Islet of Langerhans (tissue), 1 donor: ENCODE measurements at regions not wholly inside any gene's neighbourhood (a gene's known extent, or its start where the extent isn't known, plus 50 kb on each side); places are given as distances from the start of the nearest gene placed in this dataset.
"Not testable (repeated sequence)": the region's sequence is repeated elsewhere in the genome, so short reads cannot be mapped to it uniquely, and the experiment has no call there.

Source experiments
- FAIRE-seq: peaks from one replicate; lab custom pipeline; 2011; peaks lifted over from hg19 to GRCh38; lab: Jason Lieb, UNC

GRCh38 chr2:193279361-193279760 lies 1084.6 kb upstream of the TMEFF2 start:
- no peak for FAIRE-seq

DNA sequence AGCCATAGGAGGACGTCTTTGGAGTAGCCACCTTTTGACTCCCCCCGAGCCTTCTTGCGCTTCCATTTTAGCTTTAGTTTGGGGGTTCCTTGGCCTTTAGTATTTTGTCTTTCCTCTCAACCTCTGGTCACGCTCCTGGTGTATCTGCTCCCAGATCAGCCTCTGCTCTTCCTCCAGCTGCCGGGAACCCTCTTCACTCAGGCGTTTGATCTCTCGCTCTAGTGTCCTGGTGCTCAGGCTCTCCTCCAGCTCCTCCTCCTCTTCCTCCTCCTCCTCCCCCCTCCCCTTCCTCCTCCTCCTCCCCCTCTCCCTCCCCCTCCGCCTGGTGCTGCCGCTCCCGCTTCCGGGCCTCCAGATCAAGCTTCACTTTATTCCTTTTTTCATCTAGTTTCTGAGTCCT lies 1082.3 kb upstream of the TMEFF2 start:
- no peak for FAIRE-seq

- FAIRE-seq = no peak
Observed at GRCh38 chr2:193276560-193276959, 1081.8 kb upstream of the TMEFF2 start.

- FAIRE-seq = no peak
Observed at GRCh38 chr2:193276069-193276468, 1081.3 kb upstream of the TMEFF2 start.

- FAIRE-seq = no peak
Observed at GRCh38 chr2:193272011-193272410, 1077.3 kb upstream of the TMEFF2 start.

GRCh38 chr2:193270816-193271215 lies 1076.1 kb upstream of the TMEFF2 start:
- FAIRE-seq = no peak

DNA sequence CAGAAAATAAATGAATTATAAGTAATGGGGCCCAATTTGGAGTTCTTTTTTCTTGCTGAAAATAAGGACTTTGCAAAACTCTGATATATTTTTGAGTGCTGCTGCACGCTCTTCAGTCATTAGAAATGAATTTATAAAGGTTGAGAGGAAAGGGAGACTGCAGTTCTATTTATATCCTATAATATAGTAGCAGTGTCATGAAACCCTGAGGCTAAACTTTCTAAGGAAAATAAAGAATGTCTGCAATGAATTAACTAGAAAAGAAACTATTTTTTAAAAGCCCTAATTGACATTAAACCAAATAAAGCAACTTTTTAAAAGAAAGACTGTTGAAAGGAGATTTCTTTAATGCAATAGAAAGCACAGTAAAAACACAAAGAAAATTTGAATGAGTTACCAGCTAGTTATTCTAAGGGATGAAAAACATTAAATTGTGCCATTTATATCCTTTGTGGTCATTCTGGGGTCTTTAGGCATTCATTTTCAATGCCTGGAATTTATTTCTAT lies 1072.8 kb upstream of the TMEFF2 start:
- no peak for FAIRE-seq

DNA sequence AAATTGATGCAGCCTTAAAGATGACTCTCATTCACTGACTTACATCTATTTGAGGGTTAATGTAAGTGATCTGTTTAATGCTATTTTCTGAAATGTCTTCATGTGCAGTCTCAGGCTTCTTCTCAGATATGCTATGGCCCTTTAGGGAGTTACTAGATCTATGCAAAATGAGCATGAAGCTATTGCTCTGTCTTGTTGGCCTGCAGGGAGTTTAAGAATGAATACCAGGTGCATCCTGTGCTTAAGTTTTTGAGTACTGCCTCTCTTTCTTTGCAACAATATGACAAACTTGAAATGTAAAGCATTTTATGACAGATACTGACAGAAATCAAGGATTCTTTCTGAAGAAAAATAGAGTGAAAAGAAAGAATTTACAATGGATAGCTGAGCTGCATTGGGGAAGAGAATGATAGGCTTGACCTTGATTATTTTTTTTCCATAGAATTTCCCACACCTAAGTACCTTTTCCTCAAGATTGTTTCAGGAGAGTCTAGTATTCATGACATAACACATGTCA lies 1058.3 kb upstream of the TMEFF2 start:
- no peak for FAIRE-seq

DNA sequence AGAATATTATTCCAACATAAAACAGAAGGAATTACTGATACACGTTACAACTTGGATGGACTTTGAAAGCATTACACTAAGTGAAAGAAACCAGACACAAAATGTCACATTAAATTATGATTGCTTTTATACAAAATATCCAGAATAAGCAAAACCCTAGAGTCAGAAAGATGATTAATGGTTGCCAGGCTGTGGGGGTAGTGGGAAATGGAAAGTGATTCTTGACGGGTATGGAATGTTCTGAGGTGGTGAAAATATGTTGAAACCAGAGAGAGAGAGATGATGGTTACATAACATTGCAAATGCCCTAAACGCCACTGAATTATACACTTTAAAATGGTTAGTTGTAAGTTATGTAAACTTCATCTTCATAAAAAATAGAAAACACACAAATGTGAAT lies 1057.2 kb upstream of the TMEFF2 start:
- FAIRE-seq = no peak

- no peak for FAIRE-seq
Observed at GRCh38 chr2:193250389-193250788, 1055.7 kb upstream of the TMEFF2 start.

GRCh38 chr2:193240752-193241151 lies 1046.0 kb upstream of the TMEFF2 start:
- no peak for FAIRE-seq

DNA sequence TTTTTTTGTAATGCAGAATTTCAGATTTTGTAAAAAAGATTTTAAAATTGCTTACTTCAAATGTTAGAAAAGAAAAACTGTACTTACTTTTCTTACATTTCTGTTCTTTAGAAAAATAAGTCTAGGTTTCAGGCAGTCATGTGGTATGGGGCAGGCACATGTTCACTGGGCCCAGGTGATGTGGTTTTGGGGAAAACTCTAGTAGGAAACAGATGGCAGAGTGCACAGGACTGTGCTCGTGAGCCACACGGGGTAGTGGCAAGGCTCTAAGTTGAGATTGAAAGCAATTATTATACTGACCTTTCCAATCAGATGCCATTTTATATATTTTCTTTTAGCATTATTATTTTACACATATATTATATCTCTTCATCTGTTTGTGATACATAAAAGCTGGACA lies 1036.9 kb upstream of the TMEFF2 start:
- no peak for FAIRE-seq

- FAIRE-seq = no peak
Observed at GRCh38 chr2:193228276-193228675, 1033.5 kb upstream of the TMEFF2 start.

- FAIRE-seq = no peak
Observed at GRCh38 chr2:193222454-193222853, 1027.7 kb upstream of the TMEFF2 start.

GRCh38 chr2:193219413-193219812 lies 1024.7 kb upstream of the TMEFF2 start:
- no peak for FAIRE-seq

DNA sequence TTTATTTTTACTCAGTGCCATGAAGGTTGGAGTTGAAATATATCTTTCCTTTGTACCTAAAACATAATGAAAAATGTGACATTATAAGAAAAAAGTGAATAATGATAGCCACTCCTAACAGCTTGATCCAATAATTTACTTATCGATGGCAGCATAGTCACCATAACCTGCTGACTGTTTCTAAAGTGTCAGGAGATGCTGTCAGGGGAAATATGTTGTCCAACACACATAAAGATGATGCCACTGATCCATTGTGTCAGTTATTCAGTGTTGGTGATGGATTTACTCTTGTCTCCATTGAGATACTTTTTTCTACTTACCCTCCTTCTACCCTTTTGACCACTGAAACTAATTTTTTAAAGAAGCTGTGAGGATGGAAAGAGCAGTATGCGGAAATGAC lies 1006.9 kb upstream of the TMEFF2 start:
- FAIRE-seq = no peak

GRCh38 chr2:193199322-193199721 lies 1004.6 kb upstream of the TMEFF2 start:
- no peak for FAIRE-seq

DNA sequence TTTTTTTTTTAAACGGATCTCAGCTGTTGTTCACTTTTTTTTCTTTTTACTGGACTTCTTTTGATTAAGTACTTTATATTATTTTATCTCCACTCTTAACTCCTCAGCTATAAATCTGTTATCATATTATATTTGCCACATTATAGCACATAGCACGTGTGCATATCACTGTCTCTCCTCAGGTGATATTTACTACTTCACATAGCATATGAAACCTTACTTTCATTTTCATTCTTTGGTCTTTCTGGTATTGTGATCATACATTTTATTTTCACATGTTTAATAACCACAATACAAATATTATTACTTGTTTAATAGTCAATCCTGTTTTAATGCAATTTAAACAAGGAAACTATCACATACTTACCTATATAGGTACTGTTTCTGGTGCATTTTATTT lies 993.1 kb upstream of the TMEFF2 start:
- no peak for FAIRE-seq

DNA sequence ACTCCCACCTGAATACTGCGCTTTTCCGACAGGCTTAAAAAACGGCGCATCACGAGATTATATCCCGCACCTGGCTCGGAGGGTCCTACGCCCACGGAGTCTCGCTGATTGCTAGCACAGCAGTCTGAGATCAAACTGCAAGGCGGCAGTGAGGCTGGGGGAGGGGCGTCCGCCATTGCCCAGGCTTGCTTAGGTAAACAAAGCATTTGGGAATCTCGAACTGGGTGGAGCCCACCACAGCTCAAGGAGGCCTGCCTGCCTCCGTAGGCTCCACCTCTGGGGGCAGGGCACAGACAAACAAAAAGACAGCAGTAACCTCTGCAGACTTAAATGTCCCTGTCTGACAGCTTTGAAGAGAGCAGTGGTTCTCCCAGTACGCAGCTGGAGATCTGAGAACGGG lies 976.2 kb upstream of the TMEFF2 start:
- FAIRE-seq = not testable (repeated sequence)

DNA sequence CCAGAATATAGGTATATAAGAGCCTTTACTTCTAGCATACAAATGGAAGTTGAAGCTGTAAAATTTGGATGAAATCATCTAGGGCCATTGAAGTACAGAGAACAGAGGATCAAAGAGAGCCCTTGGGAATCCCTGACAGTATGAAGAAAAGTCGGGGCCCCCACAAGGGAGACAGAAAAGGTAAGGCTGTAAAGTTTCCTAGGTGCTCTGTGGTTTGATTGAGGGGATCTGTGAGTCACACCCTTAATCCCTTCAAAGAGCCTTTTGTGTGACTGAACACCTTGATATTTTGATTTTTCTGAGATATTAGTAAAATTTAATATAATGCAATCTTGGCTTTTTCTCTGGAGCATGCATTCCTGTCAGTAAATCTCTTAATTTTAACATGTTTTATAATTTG lies 961.7 kb upstream of the TMEFF2 start:
- no peak for FAIRE-seq

GRCh38 chr2:193154076-193154475 lies 959.3 kb upstream of the TMEFF2 start:
- no peak for FAIRE-seq

DNA sequence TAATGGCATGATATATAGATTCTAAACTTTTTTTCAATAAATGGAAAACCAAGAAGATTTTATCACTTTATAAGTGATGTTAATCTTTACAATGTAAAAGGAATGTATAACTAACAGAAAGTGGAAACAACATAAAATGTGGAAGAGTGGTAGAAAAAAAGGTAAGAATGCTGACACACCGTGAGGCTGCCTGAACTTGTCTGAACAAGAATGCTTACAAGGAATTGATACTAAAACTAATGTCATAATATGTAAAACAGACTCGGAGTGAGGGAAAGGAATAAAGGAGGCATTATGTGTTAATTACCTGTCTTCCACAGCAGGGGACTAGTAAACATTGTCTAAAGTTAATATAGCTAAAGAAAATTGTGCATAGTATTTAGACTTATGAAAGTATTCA lies 958.8 kb upstream of the TMEFF2 start:
- no peak for FAIRE-seq

DNA sequence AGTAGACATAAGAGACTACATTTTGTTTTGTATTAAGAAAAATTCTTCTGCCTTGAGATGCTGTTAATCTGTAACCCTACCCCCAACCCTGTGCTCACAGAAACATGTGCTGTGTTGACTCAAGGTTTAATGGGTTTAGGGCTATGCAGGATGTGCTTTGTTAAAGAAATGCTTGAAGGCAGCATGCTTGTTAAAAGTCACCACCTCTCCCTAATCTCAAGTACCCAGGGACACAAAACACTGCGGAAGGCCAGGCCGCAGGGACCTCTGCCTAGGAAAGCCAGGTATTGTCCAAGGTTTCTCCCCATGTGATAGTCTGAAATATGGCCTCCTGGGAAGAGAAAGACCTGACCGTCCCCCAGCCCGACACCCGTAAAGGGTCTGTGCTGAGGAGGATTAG lies 947.7 kb upstream of the TMEFF2 start:
- not testable (repeated sequence) for FAIRE-seq

- no peak for FAIRE-seq
Observed at GRCh38 chr2:193141998-193142397, 947.3 kb upstream of the TMEFF2 start.

DNA sequence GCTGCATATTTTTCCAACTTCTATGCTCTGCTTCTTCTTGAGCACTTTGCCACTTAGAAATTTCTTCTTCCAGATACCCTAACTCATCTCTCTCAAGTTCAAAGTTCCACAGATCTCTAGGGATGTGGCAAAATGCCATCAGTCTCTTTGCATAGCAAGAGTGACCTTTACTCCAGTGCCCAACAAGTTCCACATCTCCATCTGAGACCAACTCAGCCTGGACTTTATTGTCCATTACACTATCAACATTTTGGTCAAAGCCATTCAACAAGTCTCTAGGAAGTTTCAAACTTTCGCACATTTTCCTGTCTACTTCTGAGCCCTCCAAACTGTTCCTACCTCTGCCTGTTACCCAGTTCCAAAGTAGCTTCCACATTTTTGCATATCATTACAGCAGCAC lies 946.2 kb upstream of the TMEFF2 start:
- FAIRE-seq = not testable (repeated sequence)
